CD4-positive, alpha-beta T cell treated with Interferon alpha-2 for 1 hour (primary cell): ENCODE measurements at regions not wholly inside any gene's neighbourhood (a gene's known extent, or its start where the extent isn't known, plus 50 kb on each side); places are given as distances from the start of the nearest gene placed in this dataset.

Experiments used
- DNase-seq, 2 donors: peaks; one replicate each; pipeline ENCODE4 v3.0.0-alpha.2; 2020 to 2022

DNA sequence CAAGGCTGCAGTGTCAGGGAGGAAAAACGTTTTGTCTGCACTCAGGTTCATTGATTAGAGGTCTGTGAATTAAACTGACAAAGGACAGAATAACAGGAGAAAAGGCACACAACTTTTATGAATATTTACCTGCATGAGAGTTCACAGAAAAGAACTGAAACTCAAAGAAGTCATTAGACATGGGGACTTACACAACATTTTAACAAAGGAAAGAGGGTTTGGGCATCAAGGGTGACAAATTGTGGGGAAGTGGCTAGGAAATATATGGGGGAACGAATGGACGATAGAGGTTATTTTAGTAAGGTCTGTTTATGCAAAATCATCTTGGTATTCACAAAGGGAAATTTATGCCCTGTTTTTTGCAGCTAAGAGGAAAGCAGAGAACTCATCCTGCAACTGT is 65.6 kb upstream of the C15orf39 start:
- DNase-seq: no peak

DNA sequence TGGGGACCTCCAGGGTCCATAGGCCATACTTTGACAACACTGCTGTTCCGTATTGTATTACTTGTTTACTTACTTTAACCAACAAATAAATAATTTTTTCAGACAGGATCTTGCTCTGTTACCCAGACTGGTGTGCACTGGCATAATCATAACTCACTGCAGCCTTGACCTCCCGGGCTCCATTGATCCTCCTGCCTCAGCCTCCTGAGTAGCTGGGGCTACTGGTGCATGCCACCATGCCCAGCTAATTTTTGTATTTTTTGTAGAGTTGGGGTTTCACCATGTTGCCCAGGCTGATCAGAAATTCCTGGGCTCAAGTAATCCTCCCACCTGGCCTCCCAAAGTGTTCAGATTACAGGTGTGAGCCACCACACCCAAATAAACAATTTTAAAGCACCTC is 64.9 kb upstream of the C15orf39 start:
- no peak for DNase-seq

DNA sequence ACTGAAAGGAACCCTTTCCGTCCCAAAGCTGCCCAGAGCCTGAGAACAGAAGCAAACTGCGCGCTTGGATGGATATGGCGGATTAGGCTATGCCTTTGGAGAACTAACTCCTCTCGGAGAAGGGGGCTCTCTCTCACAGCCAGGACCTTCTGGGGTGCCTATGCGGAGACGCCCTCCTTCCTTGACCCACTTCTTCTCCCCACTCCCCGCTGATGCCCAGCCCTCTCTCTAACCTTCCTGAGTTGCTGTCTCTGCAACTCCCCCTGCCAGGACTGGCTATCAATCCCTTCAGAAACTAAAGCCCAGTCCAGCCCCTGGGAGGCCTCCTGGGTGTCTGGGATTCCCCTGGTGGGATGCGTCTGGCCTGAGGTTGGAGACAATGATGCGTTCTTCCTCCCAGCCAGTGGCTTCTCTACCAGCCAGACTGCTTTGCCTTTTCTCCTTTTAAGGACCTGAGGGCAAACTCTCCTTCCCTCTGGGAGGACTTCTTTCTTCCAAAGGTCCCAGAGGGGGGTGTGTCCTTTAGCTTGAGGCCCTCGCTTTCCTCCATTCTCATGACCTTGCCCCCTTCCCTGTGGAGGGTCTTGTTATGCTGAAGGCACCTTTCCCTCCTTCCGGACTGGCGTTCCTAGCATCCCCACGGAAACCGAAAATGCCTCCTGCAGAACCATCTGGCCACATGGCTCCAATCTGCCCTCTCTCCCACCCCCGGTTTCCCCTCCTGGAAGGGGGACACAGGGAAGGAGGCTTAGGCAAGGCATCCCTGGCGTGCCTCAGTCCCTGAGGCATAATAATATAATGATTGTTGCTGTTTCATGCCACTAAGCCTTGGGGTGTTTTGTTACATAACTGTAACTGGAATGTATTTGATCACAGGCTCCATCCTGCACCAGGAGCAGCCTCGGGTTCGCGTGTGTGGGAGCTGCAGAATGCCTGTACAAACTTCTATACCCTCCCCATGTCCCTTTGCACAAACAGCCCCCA is 63.4 kb upstream of the C15orf39 start:
- no peak for DNase-seq

DNA sequence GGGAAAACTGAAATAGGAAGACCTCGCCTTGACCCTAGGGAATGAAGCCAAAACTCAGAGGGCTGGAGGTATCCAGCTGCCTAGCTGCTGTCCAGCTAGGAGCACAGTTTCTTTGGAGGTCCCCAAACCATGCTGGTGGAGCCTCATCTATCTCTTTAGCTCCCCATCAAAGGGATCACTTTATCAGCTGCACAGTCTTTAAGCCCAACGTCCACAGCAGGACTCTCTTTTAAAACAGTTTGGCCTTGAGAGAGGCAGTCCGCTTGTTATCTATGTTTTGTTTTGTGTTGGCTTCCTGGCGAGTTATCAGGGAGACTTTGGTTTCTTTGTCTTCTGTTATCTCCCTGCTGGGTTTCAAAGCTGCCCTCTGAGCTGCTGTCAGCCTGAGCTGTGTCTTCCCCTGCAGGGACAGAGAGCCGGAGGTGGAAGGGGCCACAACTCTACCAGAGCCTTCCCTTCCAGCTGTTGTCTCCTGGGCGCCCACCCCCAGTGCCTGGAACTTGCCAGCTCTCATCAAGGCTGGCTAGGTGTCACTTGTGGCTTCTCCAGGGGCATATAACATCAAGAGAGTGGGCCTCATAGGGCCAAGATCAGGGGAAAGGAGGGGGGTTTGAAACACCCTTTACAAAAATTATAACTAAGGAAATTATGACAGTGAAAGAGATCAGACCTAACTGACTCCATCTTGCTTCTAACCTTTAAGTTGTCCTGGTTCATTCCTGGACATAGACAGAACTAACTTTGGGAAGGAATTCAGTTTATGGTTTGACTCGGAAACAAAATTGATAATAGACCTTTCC is 61.4 kb upstream of the C15orf39 start:
- DNase-seq: no peak

DNA sequence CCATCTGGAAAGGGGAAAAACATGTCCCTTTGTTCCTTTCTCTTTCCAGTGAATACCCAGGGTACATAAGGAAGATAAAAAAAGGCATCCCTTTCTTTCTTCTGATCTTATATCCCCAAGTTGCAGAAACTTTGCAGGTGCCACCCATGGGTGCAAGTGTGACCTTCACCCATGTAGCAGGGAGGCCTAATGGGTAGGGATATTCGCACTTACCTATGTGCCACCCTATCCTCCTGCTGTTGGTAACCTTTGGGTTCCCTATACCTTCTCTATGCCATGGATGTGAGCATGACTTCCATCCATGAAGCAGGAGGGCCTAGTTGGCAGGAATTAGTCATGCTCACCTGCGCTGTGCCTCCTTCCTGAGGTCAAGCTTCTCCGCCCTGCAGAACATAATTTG is 59.2 kb upstream of the C15orf39 start:
- no peak for DNase-seq

DNA sequence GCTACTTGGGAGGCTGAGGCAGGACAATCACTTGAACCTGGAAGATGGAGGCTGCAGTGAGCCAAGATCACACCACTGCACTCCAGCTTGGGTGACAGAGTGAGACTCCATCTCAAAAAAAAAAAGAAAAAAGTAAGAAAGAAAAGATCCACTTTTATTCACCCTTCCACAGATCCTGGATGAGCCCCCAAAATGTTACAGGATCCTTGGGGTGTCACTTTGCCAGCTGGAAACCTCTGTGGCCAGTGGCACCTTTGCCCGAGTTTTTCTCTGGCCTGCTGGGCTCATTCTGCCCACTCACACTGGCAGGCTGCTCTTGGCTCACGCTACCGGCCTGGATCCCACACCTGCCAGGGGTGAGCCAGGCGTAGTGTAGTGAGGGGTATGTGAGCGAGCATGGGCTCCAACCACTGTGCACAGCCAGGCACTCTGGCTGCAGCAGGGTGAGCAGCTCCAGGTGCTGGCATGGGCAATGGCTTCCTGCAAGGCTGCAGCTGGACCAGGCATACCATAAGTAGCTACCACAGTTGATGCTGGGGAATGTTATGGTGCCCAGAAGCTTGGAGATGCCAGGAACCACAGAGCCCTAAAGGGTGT is 57.8 kb upstream of the C15orf39 start:
- DNase-seq: no peak

DNA sequence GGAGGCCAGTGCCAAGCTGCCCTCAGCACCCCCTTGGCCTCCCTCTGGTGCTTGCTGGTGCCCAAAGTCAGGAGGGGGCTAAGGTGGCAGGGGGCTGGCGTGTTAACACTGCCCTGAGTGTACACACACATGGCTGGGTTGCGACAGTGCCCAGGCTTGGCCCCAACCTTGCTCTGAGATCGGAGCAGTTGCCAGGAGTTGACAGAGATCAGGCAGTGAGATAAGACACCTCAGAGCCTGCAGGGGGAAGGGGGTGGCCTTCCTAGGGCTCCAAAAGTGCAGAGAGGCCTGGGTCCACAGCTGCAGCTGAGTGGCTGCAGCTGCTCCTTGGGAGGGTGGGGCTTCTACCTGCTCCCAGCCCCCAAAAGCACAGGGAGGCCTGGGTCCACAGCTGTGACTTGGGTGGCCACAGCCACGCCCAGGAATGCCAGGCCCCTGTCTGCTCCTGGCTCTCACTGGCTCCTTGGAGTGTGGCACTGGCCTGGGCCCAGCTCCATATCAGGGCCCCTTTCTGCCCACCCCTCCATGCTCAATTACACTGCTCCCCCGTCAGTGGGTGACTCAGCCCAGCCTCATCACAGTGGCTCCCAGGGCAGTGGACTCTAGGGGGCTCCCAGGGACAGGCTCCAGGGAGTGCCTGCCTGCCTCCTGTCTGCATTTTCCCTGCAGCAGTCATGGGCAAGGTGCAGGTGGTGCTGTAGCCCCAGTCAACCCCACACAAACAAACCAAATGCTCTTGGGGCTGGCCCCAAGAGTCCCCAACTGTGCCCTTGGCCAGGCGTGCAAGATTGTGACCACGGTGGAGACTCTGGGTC is 56.4 kb upstream of the C15orf39 start:
- no peak for DNase-seq

DNA sequence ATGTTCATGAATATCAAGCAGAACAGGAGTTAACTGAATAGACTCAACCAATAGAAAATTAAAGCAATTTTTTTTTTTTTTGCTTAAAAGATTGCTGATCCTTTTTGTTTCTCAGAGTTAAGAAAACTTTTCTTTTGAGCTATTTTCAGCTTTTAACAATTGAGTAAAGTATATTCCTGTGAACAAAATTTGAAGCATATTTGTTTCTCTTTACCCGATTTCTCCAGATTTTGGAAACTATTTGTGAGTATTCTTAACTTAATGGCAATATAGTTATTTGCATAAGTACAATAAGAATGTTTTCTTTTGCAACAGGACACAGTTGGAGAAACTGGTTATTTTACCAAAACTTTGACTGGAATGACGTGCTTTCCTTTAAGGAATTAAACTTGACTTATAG is 53.4 kb upstream of the C15orf39 start:
- no peak for DNase-seq

DNA sequence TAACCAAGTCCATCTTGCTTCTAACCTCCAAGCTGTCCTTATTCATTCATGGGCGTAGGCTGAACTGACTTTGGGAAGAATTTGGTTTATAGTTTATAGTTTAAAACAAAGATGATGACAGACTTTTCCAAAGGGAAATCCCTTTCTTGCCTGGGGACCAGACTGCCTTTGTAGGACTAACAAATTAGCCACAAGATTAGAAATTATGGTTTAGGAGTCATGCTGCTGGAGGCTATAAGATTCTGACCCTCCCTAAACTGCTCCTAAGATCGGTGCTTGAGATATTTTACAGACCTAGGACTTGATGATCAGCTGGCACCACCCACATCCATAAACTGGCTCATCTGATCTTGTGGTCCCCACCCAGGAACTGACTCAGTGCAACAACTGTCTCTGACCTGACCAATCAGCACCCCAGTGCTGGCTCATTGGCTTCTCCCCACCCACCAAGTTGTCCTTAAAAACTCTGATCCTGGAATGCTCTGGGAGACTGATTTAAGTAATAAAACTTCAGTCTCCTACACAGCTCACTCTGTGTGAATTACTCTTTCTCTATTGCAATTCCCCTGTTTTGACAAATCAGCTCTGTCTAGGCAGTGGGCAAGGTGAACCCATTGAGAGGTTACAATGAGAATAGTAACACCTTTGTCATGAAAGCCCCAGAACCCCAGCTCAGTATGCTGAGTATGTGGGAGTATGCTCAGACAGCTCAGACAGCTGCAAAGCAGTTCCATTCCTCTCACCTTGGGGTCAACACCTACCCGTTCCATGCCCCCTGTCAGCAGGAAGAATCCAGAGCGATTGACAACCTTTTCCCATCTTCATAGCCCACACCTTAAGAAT is 51.6 kb upstream of the C15orf39 start:
- no peak for DNase-seq

DNA sequence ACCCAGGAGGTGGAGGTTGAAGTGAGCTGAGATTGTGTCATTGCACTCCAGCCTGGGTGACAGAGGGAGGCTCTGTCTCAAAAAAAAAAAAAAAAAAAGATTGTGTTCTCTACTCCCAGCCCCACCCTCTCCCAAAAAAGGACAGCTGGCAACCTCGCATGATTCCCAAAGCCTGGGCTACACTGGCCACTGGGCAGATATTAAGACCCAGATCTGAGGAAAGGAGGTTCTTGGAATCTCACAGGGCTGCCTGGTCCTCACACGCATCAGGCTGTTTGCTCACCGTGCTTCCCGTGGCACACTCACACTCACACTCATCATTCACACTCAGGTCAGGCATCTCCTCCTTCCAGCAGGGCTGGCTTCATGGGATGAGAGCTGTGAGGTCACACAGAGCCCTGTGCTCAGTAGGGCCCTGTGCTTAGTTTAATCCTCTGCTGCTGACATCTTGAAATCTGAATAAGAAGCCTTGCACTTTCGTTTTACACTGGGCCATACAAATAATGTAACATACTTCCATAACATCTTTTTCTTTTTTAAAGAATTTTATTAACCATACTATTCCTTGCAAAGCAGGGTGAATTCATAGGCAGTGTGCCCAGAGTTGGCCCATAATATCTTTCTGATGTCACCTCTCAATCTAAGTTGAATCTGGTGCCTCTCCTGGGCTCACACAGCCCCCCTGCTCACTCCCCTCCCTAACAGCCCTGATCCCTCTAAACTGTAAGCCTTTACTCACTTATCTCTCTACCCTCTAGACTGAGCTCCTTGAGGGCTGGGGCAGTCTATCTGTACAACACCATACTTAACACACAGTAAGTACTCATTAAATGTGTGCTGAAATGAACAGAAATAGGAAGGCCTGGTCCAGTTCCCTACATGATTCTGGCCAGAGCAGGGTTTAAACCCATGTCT is 50.2 kb upstream of the C15orf39 start:
- no peak for DNase-seq
